Kidney (tissue), 13 donors: ENCODE measurements at regions not wholly inside any gene's neighbourhood (a gene's known extent, or its start where the extent isn't known, plus 50 kb on each side); places are given as distances from the start of the nearest gene placed in this dataset.
A peak's percentile ranks its signal among the peaks of the same experiment; 100 is the strongest.

Source experiments
- DNase-seq, 5 donors: peaks; one replicate each; pipeline ENCODE4 v3.0.0-alpha.2; 2013 to 2020
- FAIRE-seq: peaks from 2 replicates; lab custom pipeline; 2012; peaks lifted over from hg19 to GRCh38; lab: Jason Lieb, UNC
- H3K27ac ChIP-seq, 2 donors: one replicate each; pipeline ENCODE4 v1.7.0; 2013; ENCODE audit warnings: low read depth in 2 of 2, low read length in 2 of 2, inconsistent platforms in 1 of 2
- H3K27me3 ChIP-seq: one replicate; pipeline ENCODE4 v1.7.1; 2013; ENCODE audit warnings: low read length, inconsistent platforms; ENCODE audit not compliant: control insufficient read depth, insufficient read depth
- H3K36me3 ChIP-seq, 3 donors: one replicate each; pipeline versions ENCODE4 v1.7.0 to v1.7.1; 2013; ENCODE audit warnings: low read length in 3 of 3, control low read depth in 1 of 3, inconsistent platforms in 1 of 3; ENCODE audit not compliant: insufficient read depth in 3 of 3, control insufficient read depth in 2 of 3
- H3K4me1 ChIP-seq, 3 donors: one replicate each; pipeline versions ENCODE4 v1.7.0 to v1.7.1; 2013; ENCODE audit warnings: low read length in 3 of 3, inconsistent platforms in 1 of 3, low read depth in 1 of 3; ENCODE audit not compliant: control insufficient read depth in 2 of 3, insufficient read depth in 2 of 3
- H3K4me3 ChIP-seq, 3 donors: one replicate each; pipeline versions ENCODE4 v1.7.0 to v1.8.1; 2013; ENCODE audit warnings: low read length in 3 of 3, control low read depth in 1 of 3, inconsistent platforms in 1 of 3
- H3K9ac ChIP-seq, 3 donors: one replicate each; pipeline versions ENCODE4 v1.7.0 to v1.7.1; 2013; ENCODE audit warnings: low read length in 3 of 3, control low read depth in 1 of 3, inconsistent platforms in 1 of 3
- H3K9me3 ChIP-seq, 3 donors: one replicate each; pipeline versions ENCODE4 v1.7.0 to v1.7.1; 2013; ENCODE audit warnings: low read length in 3 of 3, control low read depth in 1 of 3, inconsistent platforms in 1 of 3; ENCODE audit not compliant: control insufficient read depth in 2 of 3, insufficient read depth in 1 of 3
- intact Hi-C: fragments of 100-400 bp; cut with DNase I; formaldehyde crosslinking; loops from one replicate; pipeline ENCODE4 v1.11.1; 2022
- TF ChIP-seq, protein P1 (sequence below): IDR thresholded peaks from 3 replicates; pipeline ENCODE4 v1.5.1; 2012; ENCODE audit warnings: mild to moderate bottlenecking, moderate library complexity, borderline replicate concordance; ENCODE audit not compliant: insufficient read depth; ENCODE audit errors: extremely low read depth
- donor health status: control.
- donor health status: control.
- donor health status: control.
- donor health status: control.
- donor health status: control.
- donor health status: DM: yes; HTN: yes; CAD: no.
- donor health status: Normal renal cell carcinoma (clear cell type).

GRCh38 chr7:54109501-54109900, 432.7 kb upstream of the VSTM2A start:
- Histone ChIP-seq H3K27me3 (no peaks in the 10 kb centered on the region), H3K9me3 (no peaks in the 10 kb centered on the region), H3K9ac (no peak overlapping the region), H3K4me3 (no peak overlapping the region), H3K4me1 (no peaks in the 10 kb centered on the region), H3K36me3 (no peaks in the 10 kb centered on the region), H3K27ac (no peak overlapping the region)
- FAIRE-seq, result no peak
- intact Hi-C loops, result no loop called here
- TF ChIP-seq, protein P1, sequence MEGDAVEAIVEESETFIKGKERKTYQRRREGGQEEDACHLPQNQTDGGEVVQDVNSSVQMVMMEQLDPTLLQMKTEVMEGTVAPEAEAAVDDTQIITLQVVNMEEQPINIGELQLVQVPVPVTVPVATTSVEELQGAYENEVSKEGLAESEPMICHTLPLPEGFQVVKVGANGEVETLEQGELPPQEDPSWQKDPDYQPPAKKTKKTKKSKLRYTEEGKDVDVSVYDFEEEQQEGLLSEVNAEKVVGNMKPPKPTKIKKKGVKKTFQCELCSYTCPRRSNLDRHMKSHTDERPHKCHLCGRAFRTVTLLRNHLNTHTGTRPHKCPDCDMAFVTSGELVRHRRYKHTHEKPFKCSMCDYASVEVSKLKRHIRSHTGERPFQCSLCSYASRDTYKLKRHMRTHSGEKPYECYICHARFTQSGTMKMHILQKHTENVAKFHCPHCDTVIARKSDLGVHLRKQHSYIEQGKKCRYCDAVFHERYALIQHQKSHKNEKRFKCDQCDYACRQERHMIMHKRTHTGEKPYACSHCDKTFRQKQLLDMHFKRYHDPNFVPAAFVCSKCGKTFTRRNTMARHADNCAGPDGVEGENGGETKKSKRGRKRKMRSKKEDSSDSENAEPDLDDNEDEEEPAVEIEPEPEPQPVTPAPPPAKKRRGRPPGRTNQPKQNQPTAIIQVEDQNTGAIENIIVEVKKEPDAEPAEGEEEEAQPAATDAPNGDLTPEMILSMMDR, result no peak
- no peak for DNase-seq

GRCh38 chr7:54111814-54112511, 430.2 kb upstream of the VSTM2A start:
- Histone ChIP-seq H3K4me1 (no peaks in the 10 kb centered on the region), H3K27me3 (no peaks in the 10 kb centered on the region), H3K36me3 (no peaks in the 10 kb centered on the region), H3K27ac (no peak overlapping the region), H3K4me3 (no peak overlapping the region), H3K9ac (no peak overlapping the region), H3K9me3 (no peaks in the 10 kb centered on the region)
- no peak for FAIRE-seq
- TF ChIP-seq, protein P1, result no peak
- intact Hi-C loops, result no loop called here
- DNase-seq, result peak in 1 of 5 donors; percentile 38

GRCh38 chr7:54112567-54112966, 429.6 kb upstream of the VSTM2A start:
- H3K4me3 ChIP-seq, result no peak overlapping the region
- H3K9ac ChIP-seq, result no peak overlapping the region
- no peaks in the 10 kb centered on the region for H3K9me3 ChIP-seq
- DNase-seq (no peak), FAIRE-seq (no peak)
- H3K27me3 ChIP-seq, result no peaks in the 10 kb centered on the region
- TF ChIP-seq, protein P1, result no peak
- H3K4me1 ChIP-seq, result no peaks in the 10 kb centered on the region
- H3K27ac ChIP-seq, result no peak overlapping the region
- H3K36me3 ChIP-seq, result no peaks in the 10 kb centered on the region
- intact Hi-C loops, result no loop called here
